DMS153 treated with DMSO at 0.1 percent for 48 hours (cell line): ENCODE measurements at regions not wholly inside any gene's neighbourhood (a gene's known extent, or its start where the extent isn't known, plus 50 kb on each side); places are given as distances from the start of the nearest gene placed in this dataset.
"Not testable (repeated sequence)": the region's sequence is repeated elsewhere in the genome, so short reads cannot be mapped to it uniquely, and the experiment has no call there.

Experiments used
- DNase-seq: peaks from one replicate; lab custom pipeline; 2025; ENCODE audit not compliant: unreplicated experiment; lab: John Stamatoyannopoulos, UW

DNA sequence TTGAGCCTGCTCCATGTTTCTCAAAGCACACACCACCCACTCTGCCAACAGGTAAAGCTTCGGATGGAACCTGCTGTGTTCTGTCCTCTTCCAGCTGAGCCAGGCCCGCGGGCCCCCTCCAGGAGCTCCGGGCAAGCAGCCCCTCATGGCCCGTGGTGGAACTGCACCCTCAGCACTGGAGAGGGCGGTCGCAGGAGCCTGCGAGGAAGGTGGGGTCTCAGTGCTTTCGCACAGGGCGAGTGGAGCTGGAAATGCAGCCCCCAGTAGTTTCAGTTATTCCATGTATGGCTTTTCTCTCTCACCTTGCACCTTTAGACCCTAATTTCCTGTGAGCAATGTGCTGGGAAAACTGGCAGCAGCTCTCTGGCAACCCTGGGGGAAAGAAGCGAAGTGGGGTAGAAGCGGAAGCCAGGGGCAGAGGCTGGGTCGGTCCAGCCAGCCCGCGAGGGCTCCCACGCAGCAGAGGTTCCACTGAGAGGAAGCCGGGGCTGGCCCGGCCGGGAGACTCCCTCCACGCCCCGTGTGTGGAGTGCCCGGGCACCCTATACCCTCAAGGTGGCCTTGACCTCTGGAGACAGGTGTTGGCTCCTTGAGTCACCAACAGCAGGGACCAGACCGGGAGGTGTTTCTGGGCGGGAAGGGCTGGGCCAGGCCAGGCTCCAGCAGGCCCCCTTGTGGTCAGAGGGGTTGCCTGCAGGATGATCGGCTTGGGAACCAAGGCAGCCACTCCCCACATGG is 119.9 kb upstream of the TMEM45B start:
- no peak for DNase-seq

DNA sequence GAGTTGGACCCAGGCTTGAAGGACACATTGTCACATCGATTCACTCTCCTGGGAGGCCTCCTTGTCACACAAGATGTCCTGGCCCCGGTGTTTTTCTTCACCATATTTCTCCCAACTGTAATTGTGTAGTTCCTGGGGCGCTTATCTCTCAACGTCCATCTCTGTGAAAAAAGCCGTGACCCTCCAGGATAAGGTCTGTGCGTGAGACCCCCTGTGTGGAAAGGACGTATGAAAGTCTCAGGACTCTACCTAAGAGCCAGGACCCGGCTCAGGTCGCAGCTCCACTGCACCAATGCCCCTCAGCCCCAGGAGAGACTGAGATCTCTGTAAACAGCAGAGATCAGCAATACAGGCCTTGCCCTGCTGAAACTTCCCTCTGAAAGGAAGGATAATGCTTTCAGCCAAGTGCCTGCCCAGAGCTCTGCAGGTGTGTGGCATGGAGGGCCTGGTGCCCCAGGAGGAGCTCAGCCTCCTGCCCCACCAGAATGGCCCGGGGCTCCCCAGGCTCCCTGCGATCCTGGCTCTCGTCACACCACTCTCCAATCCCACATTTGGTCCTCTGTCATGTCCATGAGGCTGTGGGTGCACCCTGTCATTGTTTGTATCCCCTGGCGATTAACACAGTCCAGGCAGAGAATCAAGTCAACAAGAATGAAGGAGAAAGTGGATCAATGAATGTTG is 119.2 kb upstream of the TMEM45B start:
- DNase-seq = no peak

DNA sequence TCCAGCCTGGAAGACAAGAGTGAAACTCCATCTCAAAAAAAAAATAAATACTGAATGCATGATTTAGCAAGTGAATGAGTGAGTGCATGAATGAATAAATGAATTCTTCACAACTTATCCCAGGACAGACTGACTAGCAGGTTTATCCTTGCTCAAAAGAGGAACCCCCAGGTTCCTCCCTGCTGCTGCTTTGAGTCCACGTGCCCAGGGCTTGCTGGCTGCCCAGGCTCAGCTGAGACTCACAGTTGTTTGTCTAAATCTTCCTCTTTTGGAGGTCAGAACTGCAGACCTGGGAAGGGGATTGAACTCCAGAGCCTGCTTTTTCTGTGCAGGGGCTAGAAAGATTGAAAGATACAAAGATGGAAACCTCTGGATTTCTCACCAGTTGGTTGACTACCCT is 117.4 kb upstream of the TMEM45B start:
- DNase-seq = no peak

DNA sequence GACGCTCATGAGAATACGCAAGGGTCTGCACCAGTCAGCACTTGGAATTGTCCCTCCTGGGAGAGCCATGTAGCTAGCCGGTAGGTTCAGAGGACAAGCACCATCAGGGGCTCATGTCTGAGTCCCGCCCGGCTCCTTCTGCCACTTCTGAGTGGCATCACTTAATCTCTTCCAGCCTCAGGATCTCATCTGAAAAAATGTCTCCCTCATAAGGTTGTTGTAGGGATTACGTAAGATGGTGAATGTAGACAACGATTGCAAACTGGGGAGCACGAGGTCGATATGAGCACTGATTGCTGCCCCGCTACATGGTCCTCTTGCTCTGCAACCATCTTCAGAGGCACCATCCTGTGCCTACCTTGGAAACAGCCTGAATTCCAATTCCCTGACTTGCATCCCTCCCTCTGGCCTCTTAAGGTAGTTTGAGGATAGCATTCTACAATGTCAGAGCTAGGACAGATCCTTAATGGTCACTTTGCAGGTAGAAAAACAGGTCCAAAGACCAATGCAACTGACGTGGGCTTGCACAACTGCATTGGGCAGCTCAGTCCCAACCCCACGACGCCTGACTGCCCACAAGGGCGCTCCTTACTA is 115.8 kb upstream of the TMEM45B start:
- DNase-seq = no peak

GRCh38 chr11:129700701-129701100 is 114.9 kb upstream of the TMEM45B start:
- no peak for DNase-seq

GRCh38 chr11:129701706-129702105 is 113.9 kb upstream of the TMEM45B start:
- DNase-seq = no peak

DNA sequence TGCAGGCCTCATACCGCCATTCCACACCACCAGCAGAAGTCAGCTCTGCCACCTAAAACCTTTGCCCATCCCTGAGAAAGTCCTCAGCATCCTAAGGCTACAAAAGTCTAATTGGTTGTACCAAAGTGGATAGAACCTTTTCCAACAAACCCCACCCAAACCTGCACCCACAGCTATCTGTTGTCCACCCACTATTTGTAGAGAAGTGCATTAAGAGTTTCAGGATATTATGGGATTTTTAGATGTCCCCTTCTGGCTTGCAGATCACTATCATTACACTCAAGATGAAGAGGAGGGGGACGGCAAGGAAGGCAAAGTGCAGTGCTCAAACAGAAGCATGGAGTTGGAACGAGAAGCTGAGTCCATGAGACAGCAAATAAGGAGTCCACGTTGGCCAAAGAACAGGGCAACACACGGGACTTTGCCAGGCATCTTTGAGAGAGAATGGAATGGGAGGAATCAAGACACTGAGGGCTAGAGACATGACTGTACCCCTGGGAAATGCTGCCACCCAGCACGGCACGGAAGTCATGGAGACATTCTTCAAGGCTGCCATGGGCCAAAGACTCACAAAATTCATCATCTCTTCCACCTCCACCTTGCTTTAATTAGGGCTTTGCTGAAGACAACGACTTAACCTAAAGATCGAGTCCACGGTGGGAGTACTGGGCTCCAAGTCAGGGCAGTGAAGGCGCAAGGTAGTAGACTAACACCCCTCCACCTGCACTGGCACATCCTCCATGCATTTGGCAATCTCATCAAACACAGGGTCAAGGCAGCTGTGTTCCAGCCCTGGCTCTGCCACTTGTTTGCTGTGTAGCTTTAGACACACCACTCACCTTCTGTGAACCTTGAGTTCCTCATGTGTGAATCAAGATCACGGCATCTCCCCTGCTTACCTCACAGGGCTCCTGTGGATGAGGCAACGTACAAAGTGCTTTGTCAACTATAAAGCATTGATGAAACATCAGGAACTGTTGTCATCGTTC is 112.9 kb upstream of the TMEM45B start:
- no peak for DNase-seq

GRCh38 chr11:129703846-129704245 is 111.8 kb upstream of the TMEM45B start:
- DNase-seq = no peak

DNA sequence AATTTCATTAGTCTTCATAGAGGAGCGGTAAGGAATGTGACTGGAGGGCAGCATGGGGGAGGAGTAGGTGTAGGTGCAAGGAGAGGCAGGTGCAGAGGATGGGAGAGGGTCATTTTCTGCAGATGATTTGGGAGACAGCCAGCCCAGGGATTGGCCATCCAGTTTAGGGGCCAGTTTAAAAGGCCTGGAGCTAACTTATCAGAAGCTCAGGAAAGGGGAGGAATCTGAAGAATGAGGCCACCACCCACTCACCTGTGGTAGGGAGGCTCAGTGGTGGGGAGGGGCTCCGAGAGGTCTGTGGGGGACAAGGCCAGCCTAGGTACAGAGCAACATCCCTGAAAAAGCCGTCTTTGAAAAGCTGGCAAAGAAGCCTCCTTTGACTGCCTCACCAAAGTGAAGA is 110.8 kb upstream of the TMEM45B start:
- DNase-seq = no peak

- no peak for DNase-seq
Measured at GRCh38 chr11:129705341-129705740, 110.3 kb upstream of the TMEM45B start.

- DNase-seq = no peak
Measured at GRCh38 chr11:129705933-129706332, 109.7 kb upstream of the TMEM45B start.

- DNase-seq = no peak
Measured at GRCh38 chr11:129709801-129710398, 105.7 kb upstream of the TMEM45B start.

GRCh38 chr11:129710423-129710822 is 105.2 kb upstream of the TMEM45B start:
- DNase-seq = no peak

DNA sequence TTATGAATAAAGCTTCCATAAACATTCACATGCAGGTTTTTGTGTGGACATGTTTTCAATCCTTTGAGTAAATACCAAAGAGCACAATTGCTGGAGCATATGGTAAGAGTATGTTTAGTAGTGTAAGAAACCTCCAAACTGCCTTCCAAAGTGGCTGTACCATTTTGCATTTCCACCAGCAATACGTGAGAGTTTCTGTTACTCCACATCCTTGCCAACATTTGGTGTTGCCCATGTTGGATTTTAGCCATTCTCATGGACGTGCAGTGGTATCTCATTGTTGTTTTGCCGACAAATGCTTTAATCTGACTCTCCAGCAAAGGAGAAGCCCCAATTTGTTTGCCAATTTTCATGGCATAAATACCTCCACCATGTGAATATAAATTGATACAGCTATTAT is 103.9 kb upstream of the TMEM45B start:
- no peak for DNase-seq

GRCh38 chr11:129712486-129713240 is 103.0 kb upstream of the TMEM45B start:
- DNase-seq = not testable (repeated sequence)

DNA sequence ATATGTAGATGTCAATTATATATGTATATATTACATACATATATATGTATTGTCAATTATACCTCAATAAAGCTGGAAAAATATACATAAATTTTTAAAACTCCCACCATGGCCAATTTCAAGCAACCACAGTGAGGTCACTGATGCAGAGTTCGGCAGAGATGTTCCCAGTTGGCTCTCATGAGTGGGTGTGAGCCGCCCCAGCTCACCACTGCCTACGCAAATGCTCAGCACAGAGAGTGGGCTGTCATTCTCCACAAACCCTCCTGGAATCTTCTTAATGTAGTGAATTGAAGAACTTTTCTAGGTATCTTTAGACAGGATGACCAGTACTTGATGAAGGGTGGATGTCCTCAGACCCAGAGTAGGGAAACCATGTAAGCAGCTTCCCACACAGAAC is 96.6 kb upstream of the TMEM45B start:
- no peak for DNase-seq

DNA sequence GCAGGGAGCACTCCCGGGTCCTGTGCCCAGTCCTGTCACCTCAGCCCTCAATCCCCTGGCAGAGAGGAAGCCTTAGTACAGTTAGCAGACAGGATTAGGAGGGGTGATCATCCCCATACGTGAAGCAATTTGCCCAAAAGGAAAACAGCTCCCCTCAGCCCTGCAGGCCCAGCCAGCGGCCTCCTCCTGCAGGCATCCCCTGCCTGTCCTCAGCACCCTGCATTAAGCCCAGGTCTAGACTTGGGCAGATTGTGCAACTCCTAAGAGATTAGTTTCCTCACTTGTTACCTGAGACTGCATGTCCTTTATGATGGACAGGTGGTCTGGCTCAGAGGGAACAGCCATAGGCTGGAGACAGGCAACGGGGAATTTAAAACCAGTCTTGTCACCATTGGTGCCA is 95.5 kb upstream of the TMEM45B start:
- DNase-seq = no peak

DNA sequence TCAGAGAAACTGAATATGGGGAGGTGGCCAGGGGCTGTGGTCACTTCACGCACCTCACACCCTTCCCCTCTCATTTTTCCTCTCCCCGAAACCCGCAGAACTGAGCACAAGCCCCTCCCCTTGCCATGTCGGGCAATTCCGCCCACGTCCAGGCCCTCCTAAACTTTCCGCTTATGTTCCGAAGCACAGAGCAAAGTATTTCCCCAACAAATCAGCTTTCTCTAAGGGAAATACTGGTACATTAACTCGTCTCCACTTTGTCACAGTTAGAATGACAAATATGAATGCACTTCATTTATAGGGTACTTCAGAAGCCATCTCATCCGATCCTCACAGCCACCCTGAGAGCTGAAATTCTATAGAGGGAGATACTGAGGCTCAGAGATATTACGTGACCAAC is 94.7 kb upstream of the TMEM45B start:
- DNase-seq = no peak

DNA sequence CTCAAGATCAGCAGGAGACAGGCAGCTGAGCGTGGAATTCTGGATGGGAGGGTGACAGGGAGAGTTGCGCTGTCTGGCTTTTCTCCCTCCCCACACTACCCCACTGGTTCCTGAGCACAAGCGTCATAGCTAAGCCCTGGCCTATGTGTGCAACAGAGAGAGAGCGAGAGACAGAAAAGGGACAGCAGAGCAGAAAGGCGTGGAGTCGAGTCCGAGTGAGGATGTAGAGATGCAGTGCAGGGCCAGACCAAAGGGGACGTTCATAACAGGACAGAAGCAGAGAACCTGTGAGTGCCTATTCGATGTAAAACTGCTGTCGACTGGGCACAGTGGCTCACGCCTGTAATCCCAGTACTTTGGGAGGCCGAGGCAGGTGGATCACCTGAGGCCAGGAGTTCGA is 94.0 kb upstream of the TMEM45B start:
- no peak for DNase-seq

- no peak for DNase-seq
Measured at GRCh38 chr11:129722529-129722928, 93.1 kb upstream of the TMEM45B start.
